ENCODE measurements at regions not wholly inside any gene's neighbourhood (a gene's known extent, or its start where the extent isn't known, plus 50 kb on each side); places are given as distances from the start of the nearest gene placed in this dataset.

DNA sequence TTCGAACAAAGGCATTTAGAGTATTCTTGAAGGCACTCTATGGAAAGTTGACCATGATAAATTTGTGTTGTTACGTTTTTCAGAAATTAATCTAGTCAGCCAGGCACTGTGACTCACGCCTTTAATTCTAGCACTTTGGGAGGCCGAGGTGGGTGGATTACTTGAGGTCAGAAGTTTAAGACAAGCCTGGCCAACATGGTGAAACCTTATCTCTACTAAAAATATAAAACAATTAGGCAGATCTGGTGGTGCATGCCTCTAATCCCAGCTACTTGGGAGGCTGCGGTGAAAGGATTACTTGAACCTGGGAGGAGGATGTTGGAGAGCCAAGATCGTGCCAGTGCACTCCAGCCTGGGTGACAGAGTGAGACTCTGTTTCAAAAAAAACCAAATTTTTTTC is 130.6 kb upstream of the BRINP3 start:
- H3K4me3 Mint-ChIP-seq, result no peak overlapping the region
- H3K9me3 Mint-ChIP-seq, result peaks cover 0 to 9% (median 3%) of the 10 kb centered on the region in 9 donors
- H3K27ac Mint-ChIP-seq, result no peak overlapping the region
- no peaks in the 10 kb centered on the region for H3K4me1 Mint-ChIP-seq
- H3K36me3 Mint-ChIP-seq, result no peaks in the 10 kb centered on the region
- DNase-seq (no peak), ATAC-seq (no peak)
- H3K27me3 Mint-ChIP-seq, result no peaks in the 10 kb centered on the region
- POLR2A ChIA-PET, result no interaction called here

DNA sequence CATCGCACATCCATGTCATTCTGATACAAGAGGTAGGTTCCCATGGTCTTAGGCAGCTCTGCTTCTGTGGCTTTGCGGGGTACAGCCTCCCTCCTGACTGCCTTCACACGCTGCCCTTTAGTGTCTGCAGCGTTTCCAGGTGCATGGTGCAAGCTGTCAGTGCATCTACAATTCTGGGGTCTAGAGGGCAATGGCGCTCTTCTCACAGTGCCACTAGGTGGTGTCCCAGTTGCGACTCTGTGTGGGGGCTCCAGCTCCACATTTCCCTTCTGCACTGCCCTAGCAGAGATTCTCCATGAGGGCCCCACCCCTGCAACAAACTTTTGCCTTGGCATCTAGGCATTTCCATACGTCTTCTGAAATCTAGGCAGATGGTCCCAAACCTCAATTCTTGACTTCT is 138.2 kb upstream of the BRINP3 start:
- H3K9me3 Mint-ChIP-seq, result peaks cover 0 to 19% (median 9%) of the 10 kb centered on the region in 9 donors
- no peaks in the 10 kb centered on the region for H3K4me1 Mint-ChIP-seq
- ATAC-seq (no peak), DNase-seq (no peak)
- H3K27me3 Mint-ChIP-seq, result no peaks in the 10 kb centered on the region
- POLR2A ChIA-PET, result no interaction called here
- no peak overlapping the region for H3K4me3 Mint-ChIP-seq
- no peak overlapping the region for H3K27ac Mint-ChIP-seq
- peaks cover 0 to 10% (median 0%) of the 10 kb centered on the region in 3 donors for H3K36me3 Mint-ChIP-seq

DNA sequence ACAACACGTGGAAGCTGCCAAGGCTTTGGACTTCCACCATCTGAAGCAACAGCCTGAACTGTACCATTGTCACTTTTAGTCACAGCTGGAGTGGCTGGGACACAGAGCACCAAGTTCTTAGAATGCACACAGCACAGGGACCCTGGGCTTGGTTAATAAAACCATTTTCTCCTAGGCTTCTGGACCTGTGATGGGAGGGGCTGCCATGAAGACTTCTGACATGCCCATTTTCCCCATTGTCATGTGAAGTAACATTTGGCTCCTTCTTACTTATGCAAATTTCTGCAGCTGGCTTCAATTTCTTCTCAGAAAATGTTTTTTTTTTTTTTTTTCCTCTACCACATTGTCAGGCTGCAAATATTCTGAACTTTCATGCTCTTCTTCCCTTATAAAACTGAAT is 138.6 kb upstream of the BRINP3 start:
- Mint-ChIP-seq H3K27ac (no peak overlapping the region), H3K27me3 (no peaks in the 10 kb centered on the region), H3K9me3 (peaks cover 0 to 19% (median 9%) of the 10 kb centered on the region in 9 donors), H3K4me1 (no peaks in the 10 kb centered on the region), H3K36me3 (peaks cover 0 to 10% (median 0%) of the 10 kb centered on the region in 3 donors), H3K4me3 (no peak overlapping the region)
- no peak for ATAC-seq
- no peak for DNase-seq
- POLR2A ChIA-PET, result no interaction called here

DNA sequence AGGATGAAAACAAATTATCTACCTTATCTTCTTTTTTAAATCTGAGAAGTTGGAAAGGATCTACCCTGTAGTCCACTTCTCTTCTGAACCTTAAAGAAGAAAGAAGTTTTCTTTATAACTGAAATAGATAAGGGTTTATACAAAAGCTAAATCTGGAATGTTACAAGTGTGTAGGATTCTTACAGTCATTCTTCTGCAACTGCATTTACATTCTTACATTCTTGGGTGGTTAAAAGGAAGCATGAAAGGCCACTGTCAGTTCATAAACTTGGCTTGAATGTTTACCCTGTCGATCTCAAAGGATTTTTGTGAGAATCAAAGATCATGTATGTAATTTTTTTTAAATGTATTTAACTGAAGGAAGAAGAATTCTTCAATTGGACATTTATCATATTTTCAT is 142.1 kb upstream of the BRINP3 start:
- Mint-ChIP-seq H3K36me3 (peaks cover 0 to 10% (median 0%) of the 10 kb centered on the region in 3 donors), H3K27me3 (no peaks in the 10 kb centered on the region), H3K4me1 (no peaks in the 10 kb centered on the region), H3K4me3 (no peak overlapping the region), H3K9me3 (peaks cover 0 to 19% (median 12%) of the 10 kb centered on the region in 9 donors), H3K27ac (no peak overlapping the region)
- ATAC-seq (no peak), DNase-seq (no peak)
- POLR2A ChIA-PET, result no interaction called here

DNA sequence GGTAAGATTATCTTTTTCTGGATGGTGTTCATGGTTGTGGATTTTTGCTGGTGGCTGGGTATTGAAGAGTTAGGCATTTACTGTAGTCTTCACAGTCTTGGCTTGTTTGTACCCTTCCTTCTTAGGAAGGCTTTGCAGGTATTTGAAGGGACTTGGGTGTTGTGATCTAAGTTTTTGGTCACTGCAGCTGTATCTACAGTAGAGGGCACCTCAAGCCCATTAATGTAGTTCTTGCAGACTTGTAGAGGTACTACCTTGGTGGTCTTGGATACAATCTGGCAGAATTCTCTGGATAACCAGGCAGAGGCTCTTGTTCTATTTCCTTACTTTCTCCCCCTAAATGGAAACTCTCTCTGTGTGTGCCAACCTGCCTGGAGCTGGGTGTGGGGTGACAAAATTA is 155.8 kb upstream of the BRINP3 start:
- no peak for DNase-seq
- POLR2A ChIA-PET, result no interaction called here
- peaks cover 0 to 1% (median 0%) of the 10 kb centered on the region in 4 donors for H3K4me1 Mint-ChIP-seq
- no peaks in the 10 kb centered on the region for H3K27me3 Mint-ChIP-seq
- H3K27ac Mint-ChIP-seq, result no peak overlapping the region
- no peak overlapping the region for H3K4me3 Mint-ChIP-seq
- no peaks in the 10 kb centered on the region for H3K36me3 Mint-ChIP-seq
- H3K9me3 Mint-ChIP-seq, result peaks cover 4 to 35% (median 15%) of the 10 kb centered on the region in 9 donors
- ATAC-seq, result no peak

DNA sequence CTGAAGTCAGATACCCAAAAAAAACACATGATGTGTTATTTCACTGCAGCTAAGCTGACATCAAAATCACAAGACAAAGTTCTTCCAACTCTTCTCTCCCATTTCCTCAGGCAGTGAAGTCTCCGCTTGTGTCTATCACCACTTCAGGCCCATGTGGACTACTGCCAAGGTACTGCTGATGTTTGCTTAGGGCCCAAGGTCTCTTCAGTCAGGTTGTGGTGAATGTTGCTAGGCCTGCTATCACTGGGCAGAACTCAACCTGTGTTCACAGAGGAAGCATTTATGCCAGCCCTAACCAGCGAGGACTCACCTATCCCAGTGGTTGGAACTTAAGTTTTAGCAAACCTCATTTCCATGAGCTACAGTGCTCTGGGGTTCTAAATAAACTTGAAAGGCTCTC is 156.5 kb upstream of the BRINP3 start:
- H3K4me1 Mint-ChIP-seq, result peaks cover 0 to 1% (median 0%) of the 10 kb centered on the region in 4 donors
- DNase-seq (no peak), ATAC-seq (no peak)
- no peaks in the 10 kb centered on the region for H3K27me3 Mint-ChIP-seq
- POLR2A ChIA-PET, result no interaction called here
- no peak overlapping the region for H3K4me3 Mint-ChIP-seq
- no peaks in the 10 kb centered on the region for H3K36me3 Mint-ChIP-seq
- H3K27ac Mint-ChIP-seq, result no peak overlapping the region
- peaks cover 3 to 35% (median 15%) of the 10 kb centered on the region in 9 donors for H3K9me3 Mint-ChIP-seq

DNA sequence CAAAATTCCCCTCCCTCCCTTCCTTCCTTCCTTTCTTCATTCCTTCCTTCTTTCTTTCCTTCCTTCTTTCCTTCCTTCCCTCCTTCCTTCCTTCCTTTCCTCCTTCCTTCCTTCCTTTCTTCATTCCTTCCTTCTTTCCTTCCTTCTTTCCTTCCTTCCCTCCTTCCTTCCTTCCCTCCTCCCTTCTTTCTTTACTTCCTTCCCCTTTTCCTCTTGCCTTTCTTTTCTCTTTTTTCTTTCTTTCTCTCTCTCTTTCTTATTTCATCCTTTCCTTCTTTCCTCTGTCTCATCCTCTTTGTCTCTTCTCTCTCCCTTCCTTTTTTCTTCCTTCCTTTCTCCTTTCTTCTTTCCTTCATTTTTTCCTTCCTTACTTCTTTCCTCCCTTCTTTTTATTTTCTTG is 171.9 kb upstream of the BRINP3 start:
- no peak overlapping the region for H3K27ac Mint-ChIP-seq
- no peaks in the 10 kb centered on the region for H3K4me1 Mint-ChIP-seq
- peaks cover 0 to 33% (median 13%) of the 10 kb centered on the region in 9 donors for H3K9me3 Mint-ChIP-seq
- no peak for DNase-seq
- H3K4me3 Mint-ChIP-seq, result no peak overlapping the region
- POLR2A ChIA-PET, result no interaction called here
- peaks cover 0 to 7% (median 0%) of the 10 kb centered on the region in 3 donors for H3K36me3 Mint-ChIP-seq
- no peaks in the 10 kb centered on the region for H3K27me3 Mint-ChIP-seq
- ATAC-seq, result no peak

DNA sequence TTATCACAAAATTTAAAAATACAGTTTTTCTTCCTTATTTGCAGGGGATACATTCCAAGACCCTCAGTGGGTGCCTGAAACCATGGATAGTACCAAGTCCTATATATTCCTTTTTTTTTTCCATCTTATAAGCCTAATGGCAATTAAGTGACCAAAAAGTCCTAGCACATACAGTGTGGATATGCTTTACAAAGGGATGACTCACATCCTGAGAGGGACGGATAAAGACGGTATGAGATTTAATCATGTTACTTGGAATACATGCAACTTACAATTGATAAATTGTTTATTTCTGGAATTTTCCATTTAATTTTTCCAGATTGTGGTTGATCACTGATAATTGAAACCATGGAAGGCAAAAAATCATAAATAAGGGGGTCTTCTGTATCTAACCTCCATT is 181.2 kb upstream of the BRINP3 start:
- POLR2A ChIA-PET, result no interaction called here
- no peak for ATAC-seq
- DNase-seq, result no peak
- Mint-ChIP-seq H3K9me3 (peaks cover 0 to 22% (median 3%) of the 10 kb centered on the region in 9 donors), H3K27me3 (no peaks in the 10 kb centered on the region), H3K4me1 (no peaks in the 10 kb centered on the region), H3K36me3 (no peaks in the 10 kb centered on the region), H3K27ac (no peak overlapping the region), H3K4me3 (no peak overlapping the region)

DNA sequence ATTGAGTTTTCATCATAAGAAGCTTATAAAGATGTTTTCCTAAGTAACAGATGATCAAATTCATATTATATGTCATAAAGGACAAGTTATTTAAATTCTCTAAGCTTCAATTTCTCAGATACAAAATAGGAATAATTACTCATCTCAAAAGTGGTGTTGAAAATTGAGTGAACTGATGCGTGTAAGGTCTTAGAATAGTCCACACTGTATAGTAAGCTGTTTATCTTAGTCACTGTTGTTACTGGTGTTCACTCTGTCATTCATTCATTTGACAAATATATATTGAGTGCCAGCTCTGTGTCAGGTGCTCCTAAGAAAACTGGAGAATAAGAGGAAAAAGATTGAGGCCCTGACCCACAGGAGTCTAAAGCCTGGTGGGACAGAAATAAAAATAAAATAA is 186.3 kb upstream of the BRINP3 start:
- H3K4me3 Mint-ChIP-seq, result no peak overlapping the region

DNA sequence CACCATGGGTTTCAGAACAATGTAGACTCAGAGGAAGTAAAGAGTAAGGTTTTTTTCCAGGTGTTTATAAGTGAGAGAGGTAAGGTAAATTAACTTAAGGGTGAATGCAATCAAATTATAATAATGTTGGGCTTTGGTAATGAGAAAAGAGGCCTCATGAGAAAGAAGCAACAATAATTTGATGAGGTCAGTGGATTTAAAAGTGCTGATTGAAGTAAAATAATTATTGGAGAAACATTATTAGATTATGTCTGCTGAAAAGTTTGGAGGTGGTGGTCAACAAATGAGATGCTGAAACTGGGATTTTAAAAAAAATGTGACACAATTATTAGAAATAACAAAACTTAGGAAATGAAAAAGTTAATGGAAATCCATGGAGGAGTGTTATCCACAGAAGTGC is 187.4 kb upstream of the BRINP3 start:
- Mint-ChIP-seq H3K4me3 (no peak overlapping the region), H3K27ac (no peak overlapping the region), H3K36me3 (no peaks in the 10 kb centered on the region), H3K27me3 (no peaks in the 10 kb centered on the region), H3K4me1 (no peaks in the 10 kb centered on the region), H3K9me3 (peaks cover 0 to 12% (median 3%) of the 10 kb centered on the region in 9 donors)
- no peak for DNase-seq
- POLR2A ChIA-PET, result no interaction called here
- no peak for ATAC-seq

More for the DNA sequence above, 186.3 kb upstream of the BRINP3 start:
- Mint-ChIP-seq H3K27me3 (no peaks in the 10 kb centered on the region), H3K4me1 (no peaks in the 10 kb centered on the region), H3K27ac (no peak overlapping the region), H3K36me3 (no peaks in the 10 kb centered on the region), H3K9me3 (peaks cover 0 to 12% (median 3%) of the 10 kb centered on the region in 9 donors)
- ATAC-seq, result no peak
- no peak for DNase-seq
- POLR2A ChIA-PET, result no interaction called here

DNA sequence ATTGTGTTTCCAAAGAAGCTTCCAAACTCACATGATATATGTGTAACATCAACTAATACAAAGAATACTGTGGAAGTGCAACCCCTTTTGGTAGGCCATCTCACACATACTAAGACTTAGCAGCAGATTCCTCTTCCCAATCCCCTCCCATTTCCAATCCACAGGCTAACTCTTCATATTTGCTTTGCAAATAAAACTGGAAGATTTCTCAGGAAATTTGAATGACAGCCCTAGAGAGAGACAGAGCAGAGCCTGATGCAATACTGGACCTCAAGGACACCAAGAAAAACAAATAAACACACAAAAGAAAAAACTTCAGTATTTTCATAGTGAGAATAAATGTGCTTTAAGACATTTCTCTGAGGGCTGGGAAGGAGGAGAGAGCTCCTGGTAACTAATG is 190.2 kb upstream of the BRINP3 start:
- H3K4me3 Mint-ChIP-seq, result no peak overlapping the region

DNA sequence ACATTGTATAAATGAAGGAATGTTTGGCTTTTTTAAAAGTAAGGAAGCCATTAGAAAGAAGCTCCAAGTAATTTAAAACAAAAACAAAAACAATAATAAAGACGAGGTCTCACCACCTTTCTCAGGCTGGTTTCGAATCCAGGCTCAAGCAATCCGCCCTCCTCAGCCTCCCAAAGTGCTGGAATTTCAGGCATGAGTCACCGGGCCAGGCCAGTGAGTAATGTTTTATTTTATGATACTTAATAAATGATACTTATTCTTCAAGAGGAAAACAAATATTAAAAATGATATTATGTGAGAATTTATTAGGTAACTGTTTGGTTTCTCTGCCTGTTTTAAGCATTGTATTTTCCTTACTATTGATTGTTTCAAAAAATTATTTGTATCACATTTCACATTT is 201.4 kb upstream of the BRINP3 start:
- H3K4me3 Mint-ChIP-seq, result no peak overlapping the region
- H3K27ac Mint-ChIP-seq, result no peak overlapping the region
- no peaks in the 10 kb centered on the region for H3K4me1 Mint-ChIP-seq
- POLR2A ChIA-PET, result no interaction called here
- no peaks in the 10 kb centered on the region for H3K36me3 Mint-ChIP-seq
- DNase-seq (no peak), ATAC-seq (no peak)
- H3K9me3 Mint-ChIP-seq, result peaks cover 0 to 25% (median 5%) of the 10 kb centered on the region in 9 donors
- no peaks in the 10 kb centered on the region for H3K27me3 Mint-ChIP-seq

More for the DNA sequence above, 190.2 kb upstream of the BRINP3 start:
- Mint-ChIP-seq H3K36me3 (no peaks in the 10 kb centered on the region), H3K4me1 (no peaks in the 10 kb centered on the region), H3K27ac (no peak overlapping the region), H3K27me3 (no peaks in the 10 kb centered on the region), H3K9me3 (peaks cover 0 to 18% (median 5%) of the 10 kb centered on the region in 9 donors)
- no peak for DNase-seq
- POLR2A ChIA-PET, result no interaction called here
- ATAC-seq, result no peak

DNA sequence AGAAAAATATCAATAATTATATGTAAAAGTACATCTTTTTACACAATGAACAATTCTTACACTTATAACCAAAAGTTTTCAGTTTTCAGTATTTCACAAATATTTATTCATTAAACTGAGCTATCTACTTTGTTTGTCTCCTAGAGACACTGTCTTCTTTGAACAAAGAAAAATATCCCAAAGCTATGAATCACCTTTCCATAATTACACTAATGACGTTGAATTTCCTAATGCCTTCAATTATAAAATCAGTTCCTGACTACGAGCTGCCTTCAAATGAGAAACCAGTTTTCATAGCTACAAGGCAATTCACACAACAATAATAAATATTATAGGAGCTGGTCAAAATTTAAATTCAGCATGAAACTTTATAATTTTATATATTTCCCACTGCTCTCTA is 201.8 kb upstream of the BRINP3 start:
- Mint-ChIP-seq H3K27me3 (no peaks in the 10 kb centered on the region), H3K9me3 (peaks cover 0 to 23% (median 4%) of the 10 kb centered on the region in 9 donors), H3K4me1 (no peaks in the 10 kb centered on the region), H3K36me3 (no peaks in the 10 kb centered on the region), H3K27ac (no peak overlapping the region), H3K4me3 (no peak overlapping the region)
- DNase-seq (no peak), ATAC-seq (no peak)
- POLR2A ChIA-PET, result no interaction called here

DNA sequence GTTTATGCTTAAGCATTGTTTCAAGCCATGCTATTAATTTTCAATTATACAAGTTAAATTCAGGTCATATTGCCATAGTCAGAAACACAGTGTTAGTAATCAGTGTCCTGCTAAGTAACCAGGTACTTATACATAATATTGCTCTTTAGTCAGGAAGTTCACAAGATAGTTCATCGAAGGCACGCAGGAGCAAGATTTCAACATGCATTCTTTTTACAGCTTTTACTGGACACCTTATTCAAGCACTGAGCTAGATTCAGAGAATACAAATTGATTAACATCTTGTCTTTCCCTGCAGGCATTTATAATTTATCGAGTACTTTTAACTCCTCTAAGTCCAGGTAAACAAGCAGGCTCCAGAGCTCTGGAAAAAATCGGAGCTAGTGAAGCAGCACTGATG is 202.3 kb upstream of the BRINP3 start:
- H3K4me1 Mint-ChIP-seq, result no peaks in the 10 kb centered on the region
- POLR2A ChIA-PET, result no interaction called here
- H3K36me3 Mint-ChIP-seq, result no peaks in the 10 kb centered on the region
- H3K9me3 Mint-ChIP-seq, result peaks cover 0 to 23% (median 4%) of the 10 kb centered on the region in 9 donors
- DNase-seq (no peak), ATAC-seq (no peak)
- H3K27me3 Mint-ChIP-seq, result no peaks in the 10 kb centered on the region
- no peak overlapping the region for H3K4me3 Mint-ChIP-seq
- H3K27ac Mint-ChIP-seq, result no peak overlapping the region
